ENCODE measurements at regions not wholly inside any gene's neighbourhood (a gene's known extent, or its start where the extent isn't known, plus 50 kb on each side); places are given as distances from the start of the nearest gene placed in this dataset.

DNA sequence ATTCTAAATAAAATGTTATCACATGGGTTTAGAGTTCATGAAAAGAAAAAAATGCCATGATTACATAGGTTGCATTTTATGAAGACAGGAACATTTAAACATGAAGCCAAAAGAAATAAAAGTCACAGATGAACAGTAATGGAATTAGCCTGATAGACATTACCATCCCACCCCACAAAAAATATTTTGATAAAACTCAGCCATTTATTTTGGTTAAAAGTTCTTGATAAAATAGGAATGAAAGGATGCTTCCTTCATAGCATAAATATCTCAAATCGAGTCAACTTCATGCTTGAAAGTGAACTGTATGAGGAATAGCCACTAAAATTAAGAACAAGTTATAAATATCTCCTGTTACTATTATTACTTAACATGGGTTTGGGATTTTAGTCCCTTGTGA is 101.9 kb upstream of the TMC3 start:
- no peak overlapping the region for H3K4me3 ChIP-seq (ENCODE audit: low read length)
- Mint-ChIP-seq H3K9me3 (no peaks in the 10 kb centered on the region), H3K27ac (no peak overlapping the region), H3K4me3 (no peak overlapping the region), H3K4me1 (peaks cover 3% of the 10 kb centered on the region), H3K36me3 (ENCODE audit: low read depth) (no peaks in the 10 kb centered on the region), H3K27me3 (ENCODE audit: insufficient read depth) (no peaks in the 10 kb centered on the region)
- no peaks in the 10 kb centered on the region for H3K4me1 ChIP-seq (ENCODE audit: control insufficient read depth, insufficient read depth, low read length)
- H3K9ac ChIP-seq (ENCODE audit: extremely low read depth, low read length, poor library complexity, severe bottlenecking) = no peak overlapping the region
- no peak for DNase-seq
- H3K36me3 ChIP-seq (ENCODE audit: control insufficient read depth, insufficient read depth, low read length) = no peaks in the 10 kb centered on the region
- no peaks in the 10 kb centered on the region for H3K9me3 ChIP-seq (ENCODE audit: control insufficient read depth, low read length)
- H3K27me3 ChIP-seq (ENCODE audit: control insufficient read depth, insufficient read depth, low read length, poor library complexity, severe bottlenecking) = no peaks in the 10 kb centered on the region
- H3K27ac ChIP-seq (ENCODE audit: low read depth, low read length) = no peak overlapping the region
- WGBS, 2 experiments (ENCODE audit: insufficient coverage in 1 of 2, insufficient read length in 1 of 2) = no CpG with 5 or more reads among the region's 1 CpG
- TF ChIP-seq, protein P1, sequence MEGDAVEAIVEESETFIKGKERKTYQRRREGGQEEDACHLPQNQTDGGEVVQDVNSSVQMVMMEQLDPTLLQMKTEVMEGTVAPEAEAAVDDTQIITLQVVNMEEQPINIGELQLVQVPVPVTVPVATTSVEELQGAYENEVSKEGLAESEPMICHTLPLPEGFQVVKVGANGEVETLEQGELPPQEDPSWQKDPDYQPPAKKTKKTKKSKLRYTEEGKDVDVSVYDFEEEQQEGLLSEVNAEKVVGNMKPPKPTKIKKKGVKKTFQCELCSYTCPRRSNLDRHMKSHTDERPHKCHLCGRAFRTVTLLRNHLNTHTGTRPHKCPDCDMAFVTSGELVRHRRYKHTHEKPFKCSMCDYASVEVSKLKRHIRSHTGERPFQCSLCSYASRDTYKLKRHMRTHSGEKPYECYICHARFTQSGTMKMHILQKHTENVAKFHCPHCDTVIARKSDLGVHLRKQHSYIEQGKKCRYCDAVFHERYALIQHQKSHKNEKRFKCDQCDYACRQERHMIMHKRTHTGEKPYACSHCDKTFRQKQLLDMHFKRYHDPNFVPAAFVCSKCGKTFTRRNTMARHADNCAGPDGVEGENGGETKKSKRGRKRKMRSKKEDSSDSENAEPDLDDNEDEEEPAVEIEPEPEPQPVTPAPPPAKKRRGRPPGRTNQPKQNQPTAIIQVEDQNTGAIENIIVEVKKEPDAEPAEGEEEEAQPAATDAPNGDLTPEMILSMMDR (conservative IDR thresholded peaks at IDR 0.05) = no peak

DNA sequence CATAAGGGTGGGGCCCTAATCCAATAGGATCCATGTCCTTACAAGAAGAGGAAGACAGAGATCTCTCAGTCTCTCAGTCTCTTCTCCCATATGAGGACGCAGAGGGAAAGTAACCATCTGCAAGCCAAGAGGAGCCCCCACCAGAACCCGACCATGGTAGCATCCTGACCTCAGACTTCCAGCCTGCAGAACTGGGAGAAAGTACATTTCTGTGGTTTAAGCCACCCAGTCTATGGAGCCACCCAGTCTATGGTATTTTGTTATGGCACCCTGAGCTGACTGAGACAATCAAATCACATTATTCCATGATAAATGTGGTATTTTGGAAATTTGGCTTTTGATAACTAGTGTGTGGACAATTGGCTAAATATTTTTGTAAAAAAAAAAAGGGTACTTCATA is 101.5 kb upstream of the TMC3 start:
- Histone ChIP-seq H3K4me1 (ENCODE audit: control insufficient read depth, insufficient read depth, low read length) (no peaks in the 10 kb centered on the region), H3K9ac (ENCODE audit: extremely low read depth, low read length, poor library complexity, severe bottlenecking) (no peak overlapping the region), H3K27ac (ENCODE audit: low read depth, low read length) (no peak overlapping the region), H3K4me3 (ENCODE audit: low read length) (no peak overlapping the region), H3K36me3 (ENCODE audit: control insufficient read depth, insufficient read depth, low read length) (no peaks in the 10 kb centered on the region), H3K27me3 (ENCODE audit: control insufficient read depth, insufficient read depth, low read length, poor library complexity, severe bottlenecking) (no peaks in the 10 kb centered on the region), H3K9me3 (ENCODE audit: control insufficient read depth, low read length) (no peaks in the 10 kb centered on the region)
- Mint-ChIP-seq H3K27me3 (ENCODE audit: insufficient read depth) (no peaks in the 10 kb centered on the region), H3K36me3 (ENCODE audit: low read depth) (no peaks in the 10 kb centered on the region), H3K9me3 (no peaks in the 10 kb centered on the region), H3K27ac (no peak overlapping the region), H3K4me1 (no peaks in the 10 kb centered on the region), H3K4me3 (no peak overlapping the region)
- DNase-seq = no peak
- WGBS, 2 experiments (ENCODE audit: insufficient coverage in 1 of 2, insufficient read length in 1 of 2) = 93% methylated on average over 2 of the region's 2 CpGs; no CpG with 5 or more reads in 1 of the 2 experiments
- TF ChIP-seq, protein P1 (conservative IDR thresholded peaks at IDR 0.05) = no peak

DNA sequence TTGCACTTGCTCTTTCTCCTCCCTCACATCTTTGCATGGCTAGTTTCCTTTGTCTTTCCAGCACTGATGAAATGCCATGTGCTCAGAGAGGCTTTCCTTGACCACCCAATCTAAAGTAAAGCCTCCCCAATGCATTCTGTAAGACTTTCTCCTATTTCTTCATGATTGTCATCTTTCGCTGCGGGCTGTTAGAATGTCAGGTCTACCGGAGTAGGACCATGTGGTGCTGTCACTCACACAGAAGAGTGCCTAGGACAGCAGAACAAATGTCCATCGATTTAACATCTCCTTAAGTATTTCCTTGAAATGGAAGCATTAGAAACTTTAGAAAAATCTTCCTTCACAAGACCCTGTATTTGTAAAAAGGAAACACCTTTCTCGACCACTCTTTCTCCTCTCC is 99.9 kb upstream of the TMC3 start:
- Mint-ChIP-seq H3K36me3 (ENCODE audit: low read depth) (no peaks in the 10 kb centered on the region), H3K4me1 (no peaks in the 10 kb centered on the region), H3K27me3 (ENCODE audit: insufficient read depth) (no peaks in the 10 kb centered on the region), H3K4me3 (no peak overlapping the region), H3K9me3 (no peaks in the 10 kb centered on the region), H3K27ac (no peak overlapping the region)
- Histone ChIP-seq H3K27me3 (ENCODE audit: control insufficient read depth, insufficient read depth, low read length, poor library complexity, severe bottlenecking) (no peaks in the 10 kb centered on the region), H3K4me3 (ENCODE audit: low read length) (no peak overlapping the region), H3K27ac (ENCODE audit: low read depth, low read length) (no peak overlapping the region), H3K9ac (ENCODE audit: extremely low read depth, low read length, poor library complexity, severe bottlenecking) (no peak overlapping the region), H3K9me3 (ENCODE audit: control insufficient read depth, low read length) (no peaks in the 10 kb centered on the region), H3K36me3 (ENCODE audit: control insufficient read depth, insufficient read depth, low read length) (no peaks in the 10 kb centered on the region), H3K4me1 (ENCODE audit: control insufficient read depth, insufficient read depth, low read length) (no peaks in the 10 kb centered on the region)
- no peak for DNase-seq
- TF ChIP-seq, protein P1 (conservative IDR thresholded peaks at IDR 0.05) = no peak
- WGBS, 2 experiments (ENCODE audit: insufficient coverage in 1 of 2, insufficient read length in 1 of 2) = 92 to 100% methylated on average over 1 to 5 of the region's 5 CpGs

Data from endodermal cell (in vitro differentiated cells).